CD14-positive monocyte (primary cell): ENCODE measurements at regions not wholly inside any gene's neighbourhood (a gene's known extent, or its start where the extent isn't known, plus 50 kb on each side); places are given as distances from the start of the nearest gene placed in this dataset.

ENCODE experiments used
- DNase-seq, 3 donors: peaks; one replicate each; pipeline ENCODE4 v3.0.0-alpha.2; 2011 to 2022
- H2AFZ ChIP-seq: 2 replicates; pipeline ENCODE4 v1.6.0; 2012; ENCODE audit warnings: mild to moderate bottlenecking, low read depth, low read length, inconsistent platforms; ENCODE audit not compliant: insufficient read depth, poor library complexity, severe bottlenecking
- H3K27ac ChIP-seq, 2 donors: 1 replicate in 1 of 2; 2 replicates in 1 of 2; pipeline ENCODE4 v1.5.1; 2012 to 2013; ENCODE audit warnings: low read length in 2 of 2, control low read depth in 1 of 2, inconsistent platforms in 1 of 2, low read depth in 1 of 2, mild to moderate bottlenecking in 1 of 2
- H3K27me3 ChIP-seq, 2 donors: one replicate each; pipeline versions ENCODE4 v1.6.0 to v1.6.1; 2011 to 2013; ENCODE audit warnings: low read length in 2 of 2; ENCODE audit not compliant: control insufficient read depth in 2 of 2, insufficient read depth in 2 of 2
- H3K36me3 ChIP-seq, 2 donors: replicated peaks in 1 of 2; 1 replicate in 1 of 2; 2 replicates in 1 of 2; pipeline versions ENCODE4 v1.5.1 to v1.6.1; 2012 to 2013; ENCODE audit warnings: low read length in 2 of 2, control low read depth in 1 of 2, inconsistent platforms in 1 of 2, mild to moderate bottlenecking in 1 of 2; ENCODE audit not compliant: insufficient read depth in 2 of 2, control insufficient read depth in 1 of 2
- H3K4me1 ChIP-seq, 2 donors: 1 replicate in 1 of 2; 2 replicates in 1 of 2; pipeline versions ENCODE4 v1.5.1 to v1.6.1; 2012 to 2013; ENCODE audit warnings: low read length in 2 of 2, control low read depth in 1 of 2, inconsistent platforms in 1 of 2, mild to moderate bottlenecking in 1 of 2, moderate library complexity in 1 of 2; ENCODE audit not compliant: insufficient read depth in 2 of 2, control insufficient read depth in 1 of 2
- H3K4me2 ChIP-seq: replicated peaks from 2 replicates; pipeline ENCODE3; 2012; ENCODE audit warnings: low read length, moderate library complexity, mild to moderate bottlenecking; ENCODE audit not compliant: poor library complexity, severe bottlenecking; ENCODE audit errors: extremely low read depth
- H3K4me3 ChIP-seq, 3 experiments: fragments of 200-600 bp in 1 of 3; sonication (generic) in 1 of 3; replicated peaks in 1 of 3; 1 replicate in 2 of 3; 2 replicates in 1 of 3; pipeline ENCODE4 v1.5.1; 2011 to 2013; ENCODE audit warnings: low read length in 3 of 3, mild to moderate bottlenecking in 3 of 3, control low read depth in 2 of 3, low read depth in 2 of 3, inconsistent platforms in 1 of 3, moderate library complexity in 1 of 3
- H3K79me2 ChIP-seq: 2 replicates; pipeline ENCODE4 v1.6.0; 2012; ENCODE audit warnings: mild to moderate bottlenecking, control low read depth, inconsistent platforms, low read length, moderate library complexity; ENCODE audit not compliant: insufficient read depth
- H3K9ac ChIP-seq: 2 replicates; pipeline ENCODE4 v1.6.0; 2017; ENCODE audit warnings: low read length, mild to moderate bottlenecking; ENCODE audit not compliant: insufficient read depth, poor library complexity, severe bottlenecking
- H3K9me3 ChIP-seq, 2 donors: replicated peaks in 1 of 2; 1 replicate in 1 of 2; 2 replicates in 1 of 2; pipeline versions ENCODE4 v1.5.1 to v1.6.1; 2012 to 2013; ENCODE audit warnings: low read length in 2 of 2, control low read depth in 1 of 2; ENCODE audit not compliant: control insufficient read depth in 1 of 2, insufficient read depth in 1 of 2
- H4K20me1 ChIP-seq: 2 replicates; pipeline ENCODE4 v1.6.0; 2012; ENCODE audit warnings: mild to moderate bottlenecking, low read length, control low read depth, moderate library complexity; ENCODE audit not compliant: insufficient read depth
- H3K27ac Mint-ChIP-seq, 7 donors: one replicate each; pipeline ENCODE4 v1.8.0; 2020; ENCODE audit warnings: mild to moderate bottlenecking in 7 of 7, mixed read lengths in 7 of 7, moderate library complexity in 6 of 7, inconsistent platforms in 2 of 7
- H3K27me3 Mint-ChIP-seq, 3 donors: one replicate each; pipeline ENCODE4 v1.8.0; 2021 to 2022; ENCODE audit warnings: low read depth in 3 of 3, mild to moderate bottlenecking in 3 of 3, mixed read lengths in 3 of 3, moderate library complexity in 3 of 3, inconsistent platforms in 1 of 3
- H3K36me3 Mint-ChIP-seq, 2 donors: one replicate each; pipeline ENCODE4 v1.8.0; 2020; ENCODE audit warnings: mixed read lengths in 2 of 2, inconsistent platforms in 1 of 2, mild to moderate bottlenecking in 1 of 2
- H3K4me1 Mint-ChIP-seq: one replicate; pipeline ENCODE4 v1.8.0; 2020; ENCODE audit warnings: mild to moderate bottlenecking, mixed read lengths
- H3K4me3 Mint-ChIP-seq, 2 donors: one replicate each; pipeline ENCODE4 v1.8.0; 2020; ENCODE audit warnings: mild to moderate bottlenecking in 2 of 2, mixed read lengths in 2 of 2, moderate library complexity in 1 of 2
- H3K9me3 Mint-ChIP-seq, 7 donors: one replicate each; pipeline ENCODE4 v1.8.0; 2020 to 2022; ENCODE audit warnings: mixed read lengths in 7 of 7, mild to moderate bottlenecking in 6 of 7, moderate library complexity in 6 of 7, inconsistent platforms in 2 of 7
- CTCF ChIP-seq: fragments of 200-600 bp; IDR thresholded peaks from one replicate; pipeline ENCODE4 v1.8.0; 2022; ENCODE audit warnings: antibody characterized with exemption, mild to moderate bottlenecking
- whole genome bisulfite sequencing: methylation state at CpG from one replicate; pipeline ENCODE4 v1.1.5; 2013; ENCODE audit warnings: missing lambda C conversion rate; ENCODE audit not compliant: insufficient coverage; 5-methylcytosine and 5-hydroxymethylcytosine counted together
- intact Hi-C, 2 donors: fragments of 100-400 bp; cut with micrococcal nuclease; formaldehyde crosslinking; loops; one replicate each; pipeline versions ENCODE4 v1.15.0 to v1.15.1; 2023

- Histone ChIP-seq H3K4me1 (no peaks in the 10 kb centered on the region), H4K20me1 (no peaks in the 10 kb centered on the region), H3K4me3 (no peak overlapping the region), H3K27me3 (no peaks in the 10 kb centered on the region), H2AFZ (no peak overlapping the region), H3K79me2 (no peaks in the 10 kb centered on the region), H3K27ac (no peak overlapping the region), H3K9me3 (peaks cover 9 to 17% of the 10 kb centered on the region in 2 donors), H3K4me2 (no peak overlapping the region), H3K36me3 (no peaks in the 10 kb centered on the region), H3K9ac (no peak overlapping the region)
- Mint-ChIP-seq H3K27me3 (peaks cover 0 to 2% (median 0%) of the 10 kb centered on the region in 3 donors), H3K27ac (no peak overlapping the region), H3K4me1 (no peaks in the 10 kb centered on the region), H3K9me3 (peaks cover 0 to 11% (median 5%) of the 10 kb centered on the region in 7 donors), H3K4me3 (no peak overlapping the region), H3K36me3 (no peaks in the 10 kb centered on the region)
- intact Hi-C loops = no loop called here
- TF ChIP-seq CTCF = no peak
- WGBS = no CpG with 5 or more reads among the region's 1 CpG
- DNase-seq = no peak
These were observed 629.8 kb upstream of the C9orf72 start for GRCh38 chr9:28203036-28203435.

- Histone ChIP-seq H3K4me2 (no peak overlapping the region), H3K79me2 (no peaks in the 10 kb centered on the region), H4K20me1 (no peaks in the 10 kb centered on the region), H3K4me3 (no peak overlapping the region), H3K27me3 (no peaks in the 10 kb centered on the region), H3K9ac (no peak overlapping the region), H3K9me3 (peaks cover 5 to 17% of the 10 kb centered on the region in 2 donors), H2AFZ (no peak overlapping the region), H3K36me3 (no peaks in the 10 kb centered on the region), H3K27ac (no peak overlapping the region), H3K4me1 (no peaks in the 10 kb centered on the region)
- Mint-ChIP-seq H3K36me3 (no peaks in the 10 kb centered on the region), H3K4me1 (no peaks in the 10 kb centered on the region), H3K27me3 (peaks cover 0 to 3% (median 0%) of the 10 kb centered on the region in 3 donors), H3K9me3 (peaks cover 0 to 9% (median 4%) of the 10 kb centered on the region in 7 donors), H3K4me3 (no peak overlapping the region), H3K27ac (no peak overlapping the region)
- no peak for DNase-seq
- no peak for TF ChIP-seq CTCF
- intact Hi-C loops = no loop called here
These were observed 633.0 kb upstream of the C9orf72 start for GRCh38 chr9:28206280-28206679.
